ENCODE measurements at regions not wholly inside any gene's neighbourhood (a gene's known extent, or its start where the extent isn't known, plus 50 kb on each side); places are given as distances from the start of the nearest gene placed in this dataset.

- DNase-seq (ENCODE audit: low spot score): no peak
- no peaks in the 10 kb centered on the region for H3K36me3 ChIP-seq (ENCODE audit: control insufficient read depth in 4 of 4, insufficient read depth in 3 of 4, low read depth in 1 of 4, low read length in 3 of 4)
- no peak for TF ChIP-seq GABPA (IDR thresholded peaks at IDR 0.05 in 1 of 2, conservative IDR thresholded peaks at IDR 0.05 in 1 of 2)
- no peak for TF ChIP-seq HNF4A (conservative IDR thresholded peaks at IDR 0.05)
- no peak for TF ChIP-seq YY1 (IDR thresholded peaks at IDR 0.05)
- TF ChIP-seq SP1 (IDR thresholded peaks at IDR 0.05): no peak
- TF ChIP-seq ATF3 (IDR thresholded peaks at IDR 0.05): no peak
- no peak for TF ChIP-seq FOXA1 (IDR thresholded peaks at IDR 0.05)
- H3K4me1 ChIP-seq (ENCODE audit: control insufficient read depth in 4 of 4, insufficient read depth in 4 of 4, low read length in 3 of 4): no peaks in the 10 kb centered on the region
- no peak overlapping the region for H3K27ac ChIP-seq (ENCODE audit: low read depth in 1 of 2, low read length in 2 of 2)
- H3K9ac ChIP-seq (ENCODE audit: low read depth in 1 of 2, low read length in 2 of 2): no peak overlapping the region
- no peaks in the 10 kb centered on the region for H3K9me3 ChIP-seq (ENCODE audit: control insufficient read depth in 4 of 4, low read length in 3 of 4)
- WGBS: 88% methylated on average over 5 of the region's 5 CpGs
- no peaks in the 10 kb centered on the region for H3K27me3 ChIP-seq (ENCODE audit: control insufficient read depth in 4 of 4, insufficient read depth in 4 of 4, low read length in 3 of 4)
- no peak overlapping the region for H3K4me3 ChIP-seq (ENCODE audit: low read depth in 1 of 3, low read length in 3 of 3)
These were observed 644.4 kb upstream of the IGFBP3 start for GRCh38 chr7:46565253-46566096.

- no peak for DNase-seq (ENCODE audit: low spot score)
- Histone ChIP-seq H3K9ac (ENCODE audit: low read depth in 1 of 2, low read length in 2 of 2) (no peak overlapping the region), H3K4me3 (ENCODE audit: low read depth in 1 of 3, low read length in 3 of 3) (no peak overlapping the region), H3K27me3 (ENCODE audit: control insufficient read depth in 4 of 4, insufficient read depth in 4 of 4, low read length in 3 of 4) (no peaks in the 10 kb centered on the region), H3K9me3 (ENCODE audit: control insufficient read depth in 4 of 4, low read length in 3 of 4) (no peaks in the 10 kb centered on the region), H3K4me1 (ENCODE audit: control insufficient read depth in 4 of 4, insufficient read depth in 4 of 4, low read length in 3 of 4) (no peaks in the 10 kb centered on the region), H3K27ac (ENCODE audit: low read depth in 1 of 2, low read length in 2 of 2) (no peak overlapping the region), H3K36me3 (ENCODE audit: control insufficient read depth in 4 of 4, insufficient read depth in 3 of 4, low read depth in 1 of 4, low read length in 3 of 4) (no peaks in the 10 kb centered on the region)
- TF ChIP-seq HNF4G (IDR thresholded peaks at IDR 0.05) (no peak), ATF3 (IDR thresholded peaks at IDR 0.05) (no peak), HNF4A (conservative IDR thresholded peaks at IDR 0.05) (no peak), RXRA (IDR thresholded peaks at IDR 0.05) (no peak), GABPA (IDR thresholded peaks at IDR 0.05 in 1 of 2, conservative IDR thresholded peaks at IDR 0.05 in 1 of 2) (no peak), REST (IDR thresholded peaks at IDR 0.05) (no peak), SP1 (IDR thresholded peaks at IDR 0.05) (no peak), JUND (IDR thresholded peaks at IDR 0.05) (no peak), YY1 (IDR thresholded peaks at IDR 0.05) (no peak), CTCF (IDR thresholded peaks at IDR 0.05; ENCODE audit: low read depth, low read length, missing input control) (no peak), EGR1 (IDR thresholded peaks at IDR 0.05; ENCODE audit: low read depth in 2 of 2) (no peak)
- 82% methylated on average over 7 of the region's 7 CpGs for WGBS
These were observed 638.2 kb upstream of the IGFBP3 start for GRCh38 chr7:46559194-46559832.

All from liver (tissue), 8 donors.